GM12865 (cell line): ENCODE measurements at regions not wholly inside any gene's neighbourhood (a gene's known extent, or its start where the extent isn't known, plus 50 kb on each side); places are given as distances from the start of the nearest gene placed in this dataset.

Experiments used
- DNase-seq: peaks from one replicate; pipeline ENCODE4 v3.0.0; 2010; ENCODE audit warnings: low read depth
- H3K4me3 ChIP-seq: 2 replicates; pipeline ENCODE4 v1.5.1; 2011; ENCODE audit warnings: mild to moderate bottlenecking, low read depth, low read length, control low read depth
- TF ChIP-seq, protein P1 (sequence below): IDR thresholded peaks from 2 replicates; pipeline ENCODE4 v1.5.1; 2011; ENCODE audit warnings: low read length, control low read depth, low read depth, inconsistent platforms; ENCODE audit not compliant: insufficient read depth; ENCODE audit errors: missing control alignments

DNA sequence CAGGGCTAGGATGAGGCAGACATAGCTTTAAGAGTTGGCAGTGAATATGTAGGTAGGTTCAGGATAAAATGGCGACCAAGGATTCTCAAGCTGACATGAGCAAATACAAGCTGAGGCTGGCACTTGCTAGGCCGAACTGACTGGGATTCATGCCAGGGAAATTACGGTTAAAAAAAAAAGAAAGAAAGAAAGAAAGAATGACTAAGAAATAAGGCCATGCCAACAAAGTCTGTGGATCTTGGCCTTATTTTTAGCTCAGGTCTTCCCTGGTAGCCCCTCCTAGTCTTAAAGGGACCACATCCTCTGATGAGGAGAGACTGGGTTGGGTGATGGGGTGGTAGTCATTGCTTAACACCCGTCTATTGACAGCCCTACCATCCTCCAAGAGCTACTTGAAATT lies 64.4 kb upstream of the KLHL13 start:
- no peak for DNase-seq
- TF ChIP-seq, protein P1, sequence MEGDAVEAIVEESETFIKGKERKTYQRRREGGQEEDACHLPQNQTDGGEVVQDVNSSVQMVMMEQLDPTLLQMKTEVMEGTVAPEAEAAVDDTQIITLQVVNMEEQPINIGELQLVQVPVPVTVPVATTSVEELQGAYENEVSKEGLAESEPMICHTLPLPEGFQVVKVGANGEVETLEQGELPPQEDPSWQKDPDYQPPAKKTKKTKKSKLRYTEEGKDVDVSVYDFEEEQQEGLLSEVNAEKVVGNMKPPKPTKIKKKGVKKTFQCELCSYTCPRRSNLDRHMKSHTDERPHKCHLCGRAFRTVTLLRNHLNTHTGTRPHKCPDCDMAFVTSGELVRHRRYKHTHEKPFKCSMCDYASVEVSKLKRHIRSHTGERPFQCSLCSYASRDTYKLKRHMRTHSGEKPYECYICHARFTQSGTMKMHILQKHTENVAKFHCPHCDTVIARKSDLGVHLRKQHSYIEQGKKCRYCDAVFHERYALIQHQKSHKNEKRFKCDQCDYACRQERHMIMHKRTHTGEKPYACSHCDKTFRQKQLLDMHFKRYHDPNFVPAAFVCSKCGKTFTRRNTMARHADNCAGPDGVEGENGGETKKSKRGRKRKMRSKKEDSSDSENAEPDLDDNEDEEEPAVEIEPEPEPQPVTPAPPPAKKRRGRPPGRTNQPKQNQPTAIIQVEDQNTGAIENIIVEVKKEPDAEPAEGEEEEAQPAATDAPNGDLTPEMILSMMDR: no peak
- no peak overlapping the region for H3K4me3 ChIP-seq

DNA sequence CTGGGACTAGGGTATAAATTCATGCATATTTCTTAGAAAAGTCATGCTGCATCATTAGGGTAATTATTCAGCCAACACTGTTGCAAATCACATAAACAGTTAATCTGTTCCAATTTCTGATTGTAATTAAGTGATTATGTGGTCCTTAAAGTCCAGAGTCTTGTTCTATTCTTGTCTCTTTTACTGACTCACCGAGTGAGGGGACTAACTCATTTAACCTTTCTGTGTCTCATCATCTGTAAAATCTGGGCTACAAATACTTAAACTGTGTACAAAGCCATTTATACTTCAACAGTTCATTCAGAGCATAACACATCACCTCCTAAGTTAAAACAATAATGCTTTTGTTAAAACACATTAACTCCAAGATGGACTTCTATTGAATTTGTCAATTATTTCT lies 65.4 kb upstream of the KLHL13 start:
- no peak overlapping the region for H3K4me3 ChIP-seq
- TF ChIP-seq, protein P1: no peak

DNA sequence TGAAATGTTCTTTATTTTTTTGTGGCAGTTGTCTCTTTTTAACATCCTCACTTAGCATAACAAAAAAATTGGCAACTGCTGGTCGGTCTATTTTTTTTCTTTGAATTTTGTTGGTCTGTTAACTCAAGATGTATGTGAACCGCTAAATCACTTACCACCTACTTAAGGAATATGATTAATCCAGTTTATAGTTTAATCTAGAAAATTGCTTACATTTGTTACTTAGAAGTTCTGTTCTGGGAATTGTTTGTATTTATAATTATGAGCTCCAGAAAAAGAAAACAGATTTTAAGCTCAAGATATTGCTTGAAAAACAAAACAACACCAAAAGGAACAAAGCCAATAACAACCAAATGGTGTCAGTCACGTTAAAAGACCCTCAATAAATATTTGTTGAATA lies 66.1 kb upstream of the KLHL13 start:
- TF ChIP-seq, protein P1: no peak
- no peak overlapping the region for H3K4me3 ChIP-seq
- no peak for DNase-seq

More for the DNA sequence above, 65.4 kb upstream of the KLHL13 start:
- DNase-seq: no peak

DNA sequence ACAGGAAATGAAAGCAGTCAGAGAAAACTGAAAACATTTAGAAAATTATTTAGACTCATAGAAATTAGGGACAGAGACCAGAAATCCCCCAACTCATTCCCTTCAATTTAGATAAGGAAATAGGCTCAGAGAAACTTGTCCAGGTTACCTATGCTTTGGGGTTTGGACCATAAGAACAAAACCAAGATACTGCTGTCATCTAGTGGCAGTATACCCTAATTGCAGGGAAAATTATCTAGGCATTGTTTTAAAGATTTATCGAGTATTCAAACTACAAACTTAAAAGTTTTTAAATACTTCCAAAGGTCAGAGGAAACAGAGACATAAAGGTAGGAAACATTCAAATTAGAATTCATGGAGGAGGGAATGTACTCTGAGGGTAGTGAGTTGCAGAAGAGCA lies 67.0 kb upstream of the KLHL13 start:
- H3K4me3 ChIP-seq: no peak overlapping the region
- no peak for DNase-seq
- TF ChIP-seq, protein P1: peak; percentile 11

DNA sequence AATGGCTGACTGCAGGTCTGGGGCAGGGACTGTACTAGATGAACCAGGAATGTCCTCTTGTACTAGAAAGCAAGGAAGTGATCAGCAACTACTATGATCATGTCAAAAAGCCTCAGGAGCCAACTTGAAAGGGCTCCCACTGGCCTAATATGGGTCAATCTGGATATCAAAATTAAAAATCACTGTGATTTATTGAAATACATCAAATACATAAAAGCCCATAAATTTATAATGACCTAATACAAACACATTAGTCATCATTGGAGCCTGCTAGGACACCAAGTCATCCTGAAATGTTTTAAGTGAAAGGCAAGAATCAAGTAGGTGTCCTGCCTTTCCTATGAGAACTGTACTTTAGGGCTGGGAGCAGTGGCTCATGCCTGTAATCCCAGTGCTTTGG lies 70.5 kb upstream of the KLHL13 start:
- no peak for DNase-seq
- H3K4me3 ChIP-seq: no peak overlapping the region
- TF ChIP-seq, protein P1: no peak

DNA sequence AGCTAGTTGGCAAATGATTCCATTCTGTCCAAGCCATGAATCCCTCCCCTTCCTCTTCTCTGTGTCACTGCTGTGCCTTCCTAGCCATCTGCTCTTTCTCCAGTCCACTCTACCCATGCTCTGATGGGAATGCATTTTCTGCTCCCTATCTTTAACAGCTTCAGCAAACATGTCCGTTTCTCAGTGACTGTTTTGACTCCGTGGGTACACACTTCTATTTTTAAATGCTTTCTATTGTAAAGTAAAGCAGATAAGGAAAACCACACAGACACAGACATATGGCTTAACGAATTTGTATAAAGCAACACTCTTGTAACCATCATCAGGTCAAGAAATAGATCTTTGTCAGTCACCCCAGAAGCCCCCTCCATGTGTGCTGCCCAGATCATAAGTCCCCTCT lies 72.4 kb upstream of the KLHL13 start:
- H3K4me3 ChIP-seq: no peak overlapping the region
- no peak for DNase-seq
- TF ChIP-seq, protein P1: no peak

DNA sequence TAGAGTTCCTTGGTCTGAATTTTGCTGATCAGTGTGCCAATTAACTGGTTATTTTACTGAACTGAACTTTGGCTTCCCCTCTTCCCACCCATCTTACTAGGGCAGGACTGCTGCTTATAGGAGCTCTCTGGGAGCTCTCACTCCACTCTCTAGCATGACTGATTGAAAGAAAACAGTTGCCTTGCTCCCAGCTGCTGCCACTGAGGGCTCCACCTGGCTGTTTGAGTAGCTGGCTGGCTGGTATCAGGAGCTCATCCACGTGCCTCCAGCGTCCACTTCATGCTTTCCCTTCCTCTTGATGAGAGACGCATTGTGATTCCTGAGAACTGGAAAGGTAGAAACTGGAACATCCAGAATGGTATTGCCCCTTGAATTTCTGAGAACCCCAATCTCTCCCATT lies 73.0 kb upstream of the KLHL13 start:
- H3K4me3 ChIP-seq: no peak overlapping the region
- DNase-seq: no peak
- TF ChIP-seq, protein P1: no peak
